ENCODE measurements at regions not wholly inside any gene's neighbourhood (a gene's known extent, or its start where the extent isn't known, plus 50 kb on each side); places are given as distances from the start of the nearest gene placed in this dataset.
"Not testable (repeated sequence)": the region's sequence is repeated elsewhere in the genome, so short reads cannot be mapped to it uniquely, and the experiment has no call there.

DNA sequence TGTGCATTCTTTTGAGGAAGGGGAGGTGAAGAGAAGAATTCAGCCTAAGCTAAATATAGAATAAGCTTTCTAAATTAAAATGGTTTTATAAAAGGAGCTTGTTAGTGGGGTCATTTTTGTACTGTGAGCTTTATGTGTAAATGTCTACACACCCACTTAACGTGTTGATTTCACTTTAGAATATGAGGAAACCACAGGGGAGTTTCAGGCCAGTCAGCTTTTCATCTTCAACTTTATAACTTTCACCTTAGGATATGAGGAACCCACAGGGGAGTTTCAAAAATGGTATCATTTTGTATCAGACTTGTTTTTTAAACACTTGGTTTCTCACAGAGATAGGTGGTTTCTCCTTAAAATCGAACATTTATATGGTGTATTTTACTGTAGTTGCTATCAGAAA is 120.7 kb upstream of the NIPA1 start:
- DNase-seq, result not testable (repeated sequence)

DNA sequence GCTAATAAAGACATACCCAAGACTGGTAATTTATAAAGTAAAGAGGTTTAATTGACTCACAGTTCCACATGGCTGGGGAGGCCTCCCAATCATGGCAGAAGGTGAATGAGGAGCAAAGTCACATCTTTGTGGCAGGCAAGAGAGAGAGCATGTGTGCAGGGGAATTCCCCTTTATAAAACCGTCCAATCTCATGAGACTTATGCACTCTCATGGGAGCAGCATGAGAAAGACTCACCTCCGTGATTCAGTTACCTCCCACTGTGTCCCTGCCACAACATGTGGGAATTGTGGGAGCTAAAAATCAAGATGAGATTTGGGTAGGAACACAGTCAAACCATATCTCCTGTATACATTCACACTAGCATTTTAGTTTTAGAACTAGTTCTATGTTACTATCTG is 101.7 kb upstream of the NIPA1 start:
- not testable (repeated sequence) for DNase-seq

DNA sequence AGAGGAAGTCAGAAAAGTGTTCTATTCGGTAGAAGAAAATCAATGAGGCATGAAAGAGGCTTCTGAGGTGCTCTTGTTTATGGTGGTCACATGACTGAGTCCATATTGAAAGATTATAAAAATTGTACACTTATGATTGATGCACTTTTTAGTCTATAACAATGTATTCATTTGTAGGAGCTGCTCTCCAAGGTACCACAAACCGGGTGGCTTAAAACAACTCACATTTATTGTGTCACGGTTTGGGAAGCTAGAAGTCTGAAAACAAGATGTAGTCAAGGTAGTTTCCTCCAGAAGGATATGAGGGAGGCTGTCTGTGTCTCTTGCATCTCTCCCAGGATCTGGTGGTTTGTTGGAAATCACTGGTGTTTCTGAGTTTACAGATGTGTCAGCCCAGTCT is 86.6 kb upstream of the NIPA1 start:
- DNase-seq, result not testable (repeated sequence)

DNA sequence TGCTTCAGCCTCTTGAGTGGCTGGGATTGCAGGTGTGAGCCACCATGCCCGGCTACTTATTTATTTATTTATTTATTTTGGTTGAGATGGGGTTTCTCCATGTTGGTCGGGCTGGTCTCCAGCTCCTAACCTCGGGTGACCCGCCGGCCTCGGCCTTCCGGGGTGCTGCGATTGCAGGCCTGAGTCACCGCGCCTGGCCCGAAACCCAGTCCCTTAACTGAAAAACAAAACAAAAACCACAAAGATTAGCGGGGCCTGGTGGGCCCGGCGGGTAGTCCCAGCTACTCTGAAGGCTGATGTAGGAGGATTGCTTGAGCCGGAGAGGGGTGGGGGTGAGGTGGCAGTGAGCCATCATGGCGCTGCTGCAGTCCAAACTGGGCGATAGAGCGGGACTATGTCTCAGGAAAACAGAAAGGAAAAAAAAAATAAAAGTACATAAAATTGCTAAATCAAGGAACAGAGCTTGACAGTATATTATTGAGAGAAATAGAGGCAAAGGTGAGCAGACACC is 75.6 kb upstream of the NIPA1 start:
- DNase-seq, result not testable (repeated sequence)

DNA sequence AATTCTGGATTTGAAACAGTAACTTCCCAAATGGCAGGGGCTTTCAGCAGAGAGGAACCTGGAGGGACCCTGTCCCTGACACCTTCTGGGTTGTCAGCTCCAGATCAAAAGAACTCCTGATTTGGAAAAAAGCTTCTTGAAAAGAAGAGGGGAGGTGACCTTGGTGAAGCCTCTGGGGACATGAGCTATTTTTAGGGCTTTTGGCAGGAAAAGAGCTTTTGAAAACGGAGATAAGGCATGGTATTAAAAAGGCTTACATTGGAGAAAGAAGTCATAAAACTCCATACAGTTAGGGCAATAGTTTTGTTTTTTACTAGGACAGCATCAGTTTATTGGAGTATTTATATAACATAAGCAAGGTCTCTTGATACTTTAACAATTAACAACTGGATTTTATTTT is 72.5 kb upstream of the NIPA1 start:
- DNase-seq, result not testable (repeated sequence)

DNA sequence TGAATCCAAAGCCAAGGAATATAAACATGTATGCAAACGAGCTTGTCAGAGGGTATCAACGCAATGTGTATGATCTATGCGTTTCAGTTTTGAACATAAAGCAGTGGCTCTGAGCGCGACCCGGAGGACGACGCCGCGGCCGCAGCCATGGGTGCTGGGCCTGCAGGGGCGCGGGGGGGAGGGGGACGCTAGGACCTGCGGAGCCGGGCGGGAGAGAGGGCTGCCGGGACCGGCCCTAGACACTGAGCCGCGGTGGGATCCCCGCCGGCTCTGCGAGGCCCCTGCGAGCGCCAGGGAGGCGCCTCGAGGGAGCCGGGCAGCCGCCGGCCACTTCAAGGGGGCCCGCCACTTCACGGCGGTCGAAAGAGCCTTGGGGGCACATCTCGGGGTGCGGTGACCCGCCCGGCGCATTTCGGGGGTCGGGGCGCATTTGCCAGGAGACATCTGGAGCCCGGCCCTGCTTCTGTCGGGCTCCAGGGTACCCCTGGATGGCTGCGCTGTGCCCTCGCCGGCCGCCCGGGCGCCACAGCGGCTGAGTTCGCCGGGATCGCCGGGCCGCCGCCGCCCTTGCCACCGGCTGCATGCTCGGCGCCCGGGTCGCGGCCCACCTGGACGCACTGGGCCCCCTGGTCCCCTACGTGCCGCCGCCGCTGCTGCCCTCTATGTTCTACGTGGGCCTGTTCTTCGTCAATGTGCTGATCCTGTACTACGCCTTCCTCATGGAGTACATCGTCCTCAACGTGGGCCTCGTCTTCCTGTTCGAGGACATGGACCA is 71.9 kb upstream of the NIPA1 start:
- peak in 1 of 3 donors; percentile 3 for DNase-seq

DNA sequence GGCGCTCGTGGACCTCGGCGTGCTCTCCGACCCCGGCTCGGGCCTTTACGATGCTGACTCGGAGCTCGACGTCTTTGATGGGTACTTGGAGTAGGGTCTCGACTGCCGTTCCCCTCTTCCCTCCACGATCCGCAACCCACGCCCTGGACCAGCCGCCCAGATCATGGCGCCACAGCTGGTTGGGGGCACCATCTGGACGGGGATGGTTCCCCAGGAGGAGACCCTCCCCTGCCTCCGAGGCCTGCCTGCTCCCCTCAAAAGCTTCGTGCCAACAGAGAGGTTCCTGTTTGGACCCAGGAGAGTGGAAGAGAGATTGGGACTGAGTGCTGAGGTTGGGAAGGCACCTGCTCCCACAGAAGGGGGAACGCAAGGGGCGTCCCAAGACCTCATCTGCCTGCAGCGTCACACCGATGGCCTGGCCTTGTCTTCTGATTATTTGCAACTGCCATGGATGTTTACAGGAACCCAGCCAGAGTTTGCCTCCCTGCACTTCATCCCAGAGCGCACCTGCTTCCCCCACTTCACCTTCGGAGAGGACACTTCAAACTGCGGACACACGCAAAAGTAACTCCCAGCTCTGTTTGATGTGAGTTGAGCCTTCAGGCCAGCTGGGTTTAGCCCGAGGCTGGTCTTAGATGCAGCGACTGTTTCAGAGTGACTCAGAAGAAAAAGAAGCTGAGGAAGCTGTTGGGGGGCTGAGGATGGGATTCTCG is 71.2 kb upstream of the NIPA1 start:
- DNase-seq, result not testable (repeated sequence)

DNA sequence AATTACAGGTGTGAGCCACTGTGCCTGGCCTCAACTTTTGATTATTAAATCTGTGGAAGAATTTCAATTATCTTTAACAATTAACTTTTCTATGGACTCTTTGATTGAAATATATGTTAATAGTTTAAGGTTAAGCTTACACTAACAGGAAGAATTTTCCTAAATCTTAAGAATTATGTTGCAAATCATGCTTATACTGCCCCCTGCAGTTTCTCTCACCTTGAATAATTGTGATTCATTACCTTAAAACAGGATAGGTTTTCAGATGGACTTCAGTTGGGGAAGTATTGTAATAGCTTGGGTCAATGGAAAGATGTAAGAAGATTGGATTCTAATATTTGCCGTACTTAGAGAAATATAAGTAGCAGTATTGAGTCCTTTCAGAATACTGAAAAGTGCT is 66.5 kb upstream of the NIPA1 start:
- DNase-seq, result not testable (repeated sequence)

DNA sequence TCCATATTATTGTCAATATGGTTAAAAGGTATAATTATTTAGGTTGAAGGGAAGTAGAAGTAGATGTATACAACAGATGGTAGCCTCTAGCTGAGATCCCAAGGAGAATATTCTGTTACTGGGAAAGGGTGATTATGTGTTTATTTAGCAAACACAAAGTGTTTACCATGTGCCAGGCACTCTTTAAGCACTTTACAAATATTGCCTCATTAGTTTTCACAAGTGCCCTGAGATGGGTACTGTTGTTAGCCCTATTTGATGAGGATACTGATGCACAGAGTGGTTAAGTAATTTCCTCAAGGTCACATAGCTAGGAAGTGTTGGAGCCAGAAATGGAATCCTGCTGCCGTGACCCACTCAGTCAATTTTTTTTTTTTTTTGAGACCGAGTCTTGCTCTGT is 60.3 kb upstream of the NIPA1 start:
- DNase-seq, result not testable (repeated sequence)

DNA sequence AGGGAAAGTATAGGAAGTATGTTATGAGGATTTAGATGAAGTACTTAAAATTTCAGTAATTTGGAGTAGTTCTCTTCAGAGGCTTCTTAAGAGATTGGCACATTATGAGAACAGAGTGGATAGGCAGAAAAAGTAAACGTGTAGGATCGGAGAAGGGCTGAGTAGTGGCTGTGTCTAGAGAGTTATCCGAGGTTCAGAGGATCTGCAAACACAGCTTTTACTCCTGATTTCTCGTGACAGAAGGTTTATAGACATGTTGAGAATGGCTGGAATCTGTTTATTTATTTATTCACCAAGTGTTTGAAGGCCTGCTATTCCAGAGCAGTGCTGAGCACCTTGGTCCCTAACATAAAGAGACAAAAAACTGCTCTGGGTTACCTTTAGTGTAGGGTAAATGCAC is 51.4 kb upstream of the NIPA1 start:
- DNase-seq, result not testable (repeated sequence)

DNA sequence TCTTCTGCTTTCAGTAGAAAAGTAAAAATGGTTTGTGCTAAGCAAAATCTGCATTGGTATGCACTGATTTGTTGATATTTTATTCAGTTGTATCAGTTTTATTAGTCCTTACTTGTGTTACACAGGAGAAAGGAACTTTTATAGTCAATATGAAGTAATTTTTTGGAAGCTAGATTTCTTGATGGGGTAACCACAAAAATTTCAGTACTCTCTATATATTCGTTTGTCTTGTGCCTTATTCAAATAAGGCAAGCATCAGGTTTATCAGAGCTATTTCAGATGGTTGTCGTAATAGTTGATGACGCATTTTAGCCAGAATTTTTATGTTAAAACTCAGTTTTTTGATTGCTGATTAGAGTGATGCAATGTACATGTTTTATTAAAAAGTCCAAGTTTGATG is 50.7 kb upstream of the NIPA1 start:
- DNase-seq, result peak in 1 of 3 donors; percentile 18

DNA sequence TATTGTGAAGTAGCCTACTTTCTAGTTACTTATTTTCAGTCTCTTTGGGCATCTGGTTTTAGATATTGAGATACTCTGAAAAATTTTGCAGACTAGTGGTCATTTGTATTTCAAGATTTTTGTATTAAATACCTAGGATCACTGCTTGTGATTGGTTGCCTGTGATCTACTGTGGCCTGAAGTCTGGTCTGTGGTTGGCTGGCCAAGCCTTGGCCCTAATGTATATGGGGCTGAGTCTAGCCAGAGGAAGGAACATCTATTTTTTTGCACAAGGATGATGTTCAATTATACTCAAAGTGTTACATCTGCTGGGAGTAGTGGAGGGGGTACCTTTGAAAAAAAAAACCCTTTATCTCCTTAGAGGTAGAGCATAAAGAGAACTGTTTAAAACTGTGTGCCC is 50.2 kb upstream of the NIPA1 start:
- DNase-seq, result not testable (repeated sequence)

All from muscle of back (tissue), 3 donors.